Spleen (tissue), 7 donors: ENCODE measurements at regions not wholly inside any gene's neighbourhood (a gene's known extent, or its start where the extent isn't known, plus 50 kb on each side); places are given as distances from the start of the nearest gene placed in this dataset.

Source experiments
- POLR2A ChIP-seq, 3 donors: fragments of 450-650 bp; IDR thresholded peaks; one replicate each; pipeline ENCODE4 v1.5.1; 2017; ENCODE audit warnings: antibody characterized with exemption in 3 of 3, mild to moderate bottlenecking in 1 of 3
- POLR2AphosphoS5 ChIP-seq, 3 donors: sonication (generic); formaldehyde crosslinking; IDR thresholded peaks; one replicate each; pipeline ENCODE4 v1.5.1; 2017; ENCODE audit warnings: antibody characterized with exemption in 3 of 3
- TF ChIP-seq, protein P1 (sequence below), 11 experiments: fragments of 200-600 bp in 7 of 11; fragments of 450-650 bp in 4 of 11; sonication (generic) in 4 of 11; IDR thresholded peaks in 8 of 11; conservative IDR thresholded peaks in 3 of 11; 1 replicate in 7 of 11; 2 replicates in 4 of 11; pipeline versions ENCODE4 v1.4.0 to v1.8.0; 2016 to 2021; ENCODE audit warnings: antibody characterized with exemption in 11 of 11, inconsistent platforms in 4 of 11, mild to moderate bottlenecking in 1 of 11
- donor health status: DM: no; HTN: no; CAD: no; lungs with moderate emphysema.
- donor health status: DM: no; HTN: no; CAD: no.
- donor health status: DM: no; HTN: no; CAD: no.

DNA sequence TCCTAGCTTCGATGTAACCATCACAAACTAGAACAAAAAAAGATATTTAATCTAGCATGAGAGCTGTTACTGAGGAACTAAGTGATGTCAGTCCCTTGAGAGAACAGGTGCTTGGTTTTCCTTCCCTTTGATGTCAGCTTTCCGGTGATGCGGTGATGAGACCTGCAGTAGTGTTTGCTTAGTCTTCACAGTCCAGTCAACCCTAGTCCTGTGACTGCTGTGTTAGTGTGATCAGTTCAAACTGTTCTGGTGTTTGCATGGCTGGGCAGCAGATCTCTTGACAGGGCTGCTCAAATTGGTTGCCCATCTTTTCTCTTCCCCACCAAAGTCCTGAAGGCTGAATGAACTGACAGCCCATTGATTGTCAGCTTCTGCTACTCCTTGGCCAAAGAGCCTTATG lies 608.6 kb upstream of the DAB2 start:
- TF ChIP-seq, protein P1, sequence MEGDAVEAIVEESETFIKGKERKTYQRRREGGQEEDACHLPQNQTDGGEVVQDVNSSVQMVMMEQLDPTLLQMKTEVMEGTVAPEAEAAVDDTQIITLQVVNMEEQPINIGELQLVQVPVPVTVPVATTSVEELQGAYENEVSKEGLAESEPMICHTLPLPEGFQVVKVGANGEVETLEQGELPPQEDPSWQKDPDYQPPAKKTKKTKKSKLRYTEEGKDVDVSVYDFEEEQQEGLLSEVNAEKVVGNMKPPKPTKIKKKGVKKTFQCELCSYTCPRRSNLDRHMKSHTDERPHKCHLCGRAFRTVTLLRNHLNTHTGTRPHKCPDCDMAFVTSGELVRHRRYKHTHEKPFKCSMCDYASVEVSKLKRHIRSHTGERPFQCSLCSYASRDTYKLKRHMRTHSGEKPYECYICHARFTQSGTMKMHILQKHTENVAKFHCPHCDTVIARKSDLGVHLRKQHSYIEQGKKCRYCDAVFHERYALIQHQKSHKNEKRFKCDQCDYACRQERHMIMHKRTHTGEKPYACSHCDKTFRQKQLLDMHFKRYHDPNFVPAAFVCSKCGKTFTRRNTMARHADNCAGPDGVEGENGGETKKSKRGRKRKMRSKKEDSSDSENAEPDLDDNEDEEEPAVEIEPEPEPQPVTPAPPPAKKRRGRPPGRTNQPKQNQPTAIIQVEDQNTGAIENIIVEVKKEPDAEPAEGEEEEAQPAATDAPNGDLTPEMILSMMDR (IDR thresholded peaks at IDR 0.05 in 8 of 11, conservative IDR thresholded peaks at IDR 0.05 in 3 of 11), result no peak
- TF ChIP-seq POLR2AphosphoS5 (IDR thresholded peaks at IDR 0.05), result peak in 1 of 3 donors; percentile 86
- peak in 1 of 3 donors; percentile 49 for TF ChIP-seq POLR2A (IDR thresholded peaks at IDR 0.05)
